SK-N-SH (cell line): ENCODE measurements at regions not wholly inside any gene's neighbourhood (a gene's known extent, or its start where the extent isn't known, plus 50 kb on each side); places are given as distances from the start of the nearest gene placed in this dataset.

ENCODE experiments used
- CTCF ChIA-PET: fragments of 300-600, 350-600 bp; formaldehyde crosslinking; extraction: SDS; loops from one replicate; lab custom pipeline; 2021; lab: Yijun Ruan, JAX
- POLR2A ChIA-PET: fragments of 350-600 bp; sonication (Branson Sonifier 250); formaldehyde crosslinking; extraction: SDS; loops from one replicate; lab custom pipeline; 2020; ENCODE audit warnings: antibody characterized with exemption, inconsistent platforms; lab: Yijun Ruan, JAX
- DNase-seq: peaks from one replicate; pipeline ENCODE4 v3.0.0; 2012
- H2AFZ ChIP-seq: fragments of 200-600 bp; sonication (generic); 2 replicates; pipeline ENCODE4 v1.8.1; 2016; ENCODE audit warnings: antibody characterized with exemption, mild to moderate bottlenecking, low read depth
- H3F3A ChIP-seq: fragments of 200-600 bp; sonication (generic); replicated peaks from 2 replicates; pipeline ENCODE3; 2016; ENCODE audit warnings: antibody characterized with exemption, mild to moderate bottlenecking; ENCODE audit not compliant: insufficient read depth
- H3K27ac ChIP-seq, 2 experiments: fragments of 200-500 bp in 1 of 2; fragments of 200-600 bp in 1 of 2; sonication (Bioruptor generic) in 1 of 2; sonication (generic), shearing (Covaris generic) in 1 of 2; 2 replicates each; pipeline versions ENCODE4 v1.5.1 to v1.6.1; 2014 to 2016; ENCODE audit warnings: low read depth in 2 of 2, inconsistent platforms in 1 of 2, low read length in 1 of 2, mild to moderate bottlenecking in 1 of 2, mixed read lengths in 1 of 2
- H3K27me3 ChIP-seq: fragments of 200-600 bp; sonication (generic), shearing (Covaris generic); 2 replicates; pipeline ENCODE4 v1.6.1; 2016; ENCODE audit warnings: mixed run types; ENCODE audit not compliant: insufficient read depth
- H3K36me3 ChIP-seq, 2 experiments: fragments of 200-500 bp in 1 of 2; fragments of 200-600 bp in 1 of 2; sonication (Bioruptor generic) in 1 of 2; sonication (generic) in 1 of 2; replicated peaks in 1 of 2; 2 replicates each; pipeline versions ENCODE3 to v1.5.1; 2014 to 2016; ENCODE audit warnings: low read length in 1 of 2, mild to moderate bottlenecking in 1 of 2; ENCODE audit not compliant: insufficient read depth in 2 of 2, control insufficient read depth in 1 of 2
- H3K4me1 ChIP-seq, 2 experiments: fragments of 200-500 bp in 1 of 2; fragments of 200-600 bp in 1 of 2; sonication (Bioruptor generic) in 1 of 2; sonication (generic), shearing (Covaris generic) in 1 of 2; 2 replicates each; pipeline versions ENCODE4 v1.5.1 to v1.6.1; 2014 to 2016; ENCODE audit warnings: low read depth in 1 of 2, low read length in 1 of 2, mixed run types in 1 of 2; ENCODE audit not compliant: insufficient read depth in 2 of 2, control insufficient read depth in 1 of 2
- H3K4me2 ChIP-seq: fragments of 200-600 bp; sonication (generic), shearing (Covaris generic); 2 replicates; pipeline ENCODE4 v1.6.1; 2017; ENCODE audit warnings: mixed run types
- H3K4me3 ChIP-seq, 2 experiments: fragments of 200-500 bp in 1 of 2; fragments of 200-600 bp in 1 of 2; sonication (Bioruptor generic) in 1 of 2; sonication (generic), shearing (Covaris generic) in 1 of 2; 2 replicates each; pipeline versions ENCODE4 v1.5.1 to v1.8.1; 2014 to 2016; ENCODE audit warnings: low read depth in 2 of 2, inconsistent platforms in 1 of 2, low read length in 1 of 2, mild to moderate bottlenecking in 1 of 2, mixed read lengths in 1 of 2, moderate library complexity in 1 of 2
- H3K79me2 ChIP-seq: fragments of 200-600 bp; sonication (generic); 2 replicates; pipeline ENCODE4 v1.8.1; 2017; ENCODE audit warnings: mild to moderate bottlenecking; ENCODE audit not compliant: insufficient read depth
- H3K9ac ChIP-seq: fragments of 200-600 bp; sonication (generic); 2 replicates; pipeline ENCODE4 v1.6.1; 2017; ENCODE audit warnings: mixed run types
- H3K9me2 ChIP-seq: fragments of 200-600 bp; sonication (generic); 2 replicates; pipeline ENCODE4 v1.6.1; 2017; ENCODE audit warnings: mixed run types
- H3K9me3 ChIP-seq: fragments of 200-600 bp; sonication (generic); 2 replicates; pipeline ENCODE4 v1.6.1; 2017; ENCODE audit warnings: mixed run types, mild to moderate bottlenecking, moderate library complexity
- H4K20me1 ChIP-seq: fragments of 200-600 bp; sonication (generic); 2 replicates; pipeline ENCODE4 v1.6.1; 2017; ENCODE audit warnings: mild to moderate bottlenecking, mixed run types; ENCODE audit not compliant: insufficient read depth
- CTCF ChIP-seq: fragments of 200-600 bp; sonication (generic); IDR thresholded peaks from 2 replicates; pipeline ENCODE4 v1.6.1; 2017; ENCODE audit warnings: antibody characterized with exemption, mild to moderate bottlenecking, moderate library complexity
- JUND ChIP-seq: IDR thresholded peaks from 2 replicates; pipeline ENCODE4 v1.4.0; 2012
- MEF2A ChIP-seq: IDR thresholded peaks from 2 replicates; pipeline ENCODE4 v1.4.0; 2012; ENCODE audit warnings: low read depth, borderline replicate concordance
- NRF1 ChIP-seq: IDR thresholded peaks from 2 replicates; pipeline ENCODE4 v1.6.1; 2012; ENCODE audit warnings: low read depth, mild to moderate bottlenecking, low read length
- REST ChIP-seq: IDR thresholded peaks from 2 replicates; pipeline ENCODE4 v1.6.1; 2012; ENCODE audit warnings: mild to moderate bottlenecking, low read depth, low read length, moderate library complexity
- RXRA ChIP-seq: IDR thresholded peaks from 2 replicates; pipeline ENCODE4 v1.4.0; 2012; ENCODE audit warnings: low read depth, mild to moderate bottlenecking, borderline replicate concordance
- SMC3 ChIP-seq: IDR thresholded peaks from 2 replicates; pipeline ENCODE4 v1.6.1; 2012; ENCODE audit warnings: low read depth, low read length, improper control_type of control experiment
- YY1 ChIP-seq: IDR thresholded peaks from 2 replicates; pipeline ENCODE4 v1.4.0; 2012; ENCODE audit warnings: low read depth, mild to moderate bottlenecking
- WGBS: methylation state at CpG from one replicate; pipeline ENCODE4 v1.1.6; 2017; ENCODE audit warnings: low lambda C conversion rate; 5-methylcytosine and 5-hydroxymethylcytosine counted together
- TF ChIP-seq, protein P1 (sequence below): IDR thresholded peaks from 2 replicates; pipeline ENCODE4 v1.4.0; 2012; ENCODE audit warnings: low read depth
- TF ChIP-seq, protein P2 (sequence below): IDR thresholded peaks from 2 replicates; pipeline ENCODE4; 2012

- no peaks in the 10 kb centered on the region for H4K20me1 ChIP-seq
- H3K4me3 ChIP-seq, result no peak overlapping the region
- H3K9ac ChIP-seq, result no peak overlapping the region
- H3K4me2 ChIP-seq, result no peak overlapping the region
- DNase-seq, result no peak
- no peaks in the 10 kb centered on the region for H3K79me2 ChIP-seq
- no peak overlapping the region for H2AFZ ChIP-seq
- no peaks in the 10 kb centered on the region for H3K27me3 ChIP-seq
- ChIA-PET POLR2A (no interaction called here), CTCF (no interaction called here)
- no peaks in the 10 kb centered on the region; a peak in 1 of 4 replicates for H3K4me1 ChIP-seq
- H3K9me2 ChIP-seq, result no peaks in the 10 kb centered on the region
- H3K9me3 ChIP-seq, result no peaks in the 10 kb centered on the region
- TF ChIP-seq REST, result no peak
- no peak for TF ChIP-seq NRF1
- no peak for TF ChIP-seq SMC3
- TF ChIP-seq YY1, result no peak
- TF ChIP-seq CTCF, result no peak
- TF ChIP-seq RXRA, result no peak
- TF ChIP-seq, protein P1, sequence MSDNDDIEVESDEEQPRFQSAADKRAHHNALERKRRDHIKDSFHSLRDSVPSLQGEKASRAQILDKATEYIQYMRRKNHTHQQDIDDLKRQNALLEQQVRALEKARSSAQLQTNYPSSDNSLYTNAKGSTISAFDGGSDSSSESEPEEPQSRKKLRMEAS, result no peak
- TF ChIP-seq MEF2A, result no peak
- TF ChIP-seq, protein P2, sequence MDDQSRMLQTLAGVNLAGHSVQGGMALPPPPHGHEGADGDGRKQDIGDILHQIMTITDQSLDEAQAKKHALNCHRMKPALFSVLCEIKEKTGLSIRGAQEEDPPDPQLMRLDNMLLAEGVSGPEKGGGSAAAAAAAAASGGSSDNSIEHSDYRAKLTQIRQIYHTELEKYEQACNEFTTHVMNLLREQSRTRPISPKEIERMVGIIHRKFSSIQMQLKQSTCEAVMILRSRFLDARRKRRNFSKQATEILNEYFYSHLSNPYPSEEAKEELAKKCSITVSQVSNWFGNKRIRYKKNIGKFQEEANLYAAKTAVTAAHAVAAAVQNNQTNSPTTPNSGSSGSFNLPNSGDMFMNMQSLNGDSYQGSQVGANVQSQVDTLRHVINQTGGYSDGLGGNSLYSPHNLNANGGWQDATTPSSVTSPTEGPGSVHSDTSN, result no peak
- no peak for TF ChIP-seq JUND
- 51% methylated on average over 8 of the region's 9 CpGs for WGBS
- H3F3A ChIP-seq, result no peaks in the 10 kb centered on the region
- no peak overlapping the region for H3K27ac ChIP-seq
- H3K36me3 ChIP-seq, result no peaks in the 10 kb centered on the region
Observed at GRCh38 chr1:30474818-30475200, 248.6 kb downstream of the MATN1 start.
